Esophagus squamous epithelium (tissue), 4 donors: ENCODE measurements at regions not wholly inside any gene's neighbourhood (a gene's known extent, or its start where the extent isn't known, plus 50 kb on each side); places are given as distances from the start of the nearest gene placed in this dataset.

Experiments used
- POLR2A ChIP-seq, 4 donors: fragments of 450-650 bp; IDR thresholded peaks; one replicate each; pipeline ENCODE4 v1.6.1; 2017; ENCODE audit warnings: antibody characterized with exemption in 4 of 4, mild to moderate bottlenecking in 4 of 4, moderate library complexity in 3 of 4
- TF ChIP-seq, protein P1 (sequence below), 6 experiments: fragments of 450-650 bp in 4 of 6; fragments of 200-600 bp in 2 of 6; sonication (generic) in 2 of 6; IDR thresholded peaks; one replicate each; pipeline ENCODE4 v1.5.1; 2016 to 2019; ENCODE audit warnings: antibody characterized with exemption in 6 of 6, mild to moderate bottlenecking in 4 of 6, moderate library complexity in 4 of 6

DNA sequence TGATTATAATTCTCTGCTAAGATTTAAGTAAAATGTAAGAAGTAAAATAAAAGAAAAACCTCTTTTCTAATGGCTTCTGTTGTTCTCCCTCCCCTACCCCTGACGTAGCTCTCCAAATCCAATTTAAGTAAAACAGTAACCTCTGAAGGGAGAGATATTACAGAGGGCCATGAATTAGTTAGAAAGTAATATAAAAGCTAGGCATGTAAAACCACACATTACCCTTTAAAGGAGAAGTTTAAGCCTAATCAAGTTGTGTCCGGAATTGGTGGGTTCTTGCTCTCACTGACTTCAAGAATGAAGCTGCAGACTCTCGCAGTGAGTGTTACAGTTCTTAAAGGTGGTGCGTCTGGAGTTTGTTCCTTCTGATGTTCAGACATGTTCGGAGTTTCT, 116.9 kb upstream of the SCN7A start:
- TF ChIP-seq, protein P1, sequence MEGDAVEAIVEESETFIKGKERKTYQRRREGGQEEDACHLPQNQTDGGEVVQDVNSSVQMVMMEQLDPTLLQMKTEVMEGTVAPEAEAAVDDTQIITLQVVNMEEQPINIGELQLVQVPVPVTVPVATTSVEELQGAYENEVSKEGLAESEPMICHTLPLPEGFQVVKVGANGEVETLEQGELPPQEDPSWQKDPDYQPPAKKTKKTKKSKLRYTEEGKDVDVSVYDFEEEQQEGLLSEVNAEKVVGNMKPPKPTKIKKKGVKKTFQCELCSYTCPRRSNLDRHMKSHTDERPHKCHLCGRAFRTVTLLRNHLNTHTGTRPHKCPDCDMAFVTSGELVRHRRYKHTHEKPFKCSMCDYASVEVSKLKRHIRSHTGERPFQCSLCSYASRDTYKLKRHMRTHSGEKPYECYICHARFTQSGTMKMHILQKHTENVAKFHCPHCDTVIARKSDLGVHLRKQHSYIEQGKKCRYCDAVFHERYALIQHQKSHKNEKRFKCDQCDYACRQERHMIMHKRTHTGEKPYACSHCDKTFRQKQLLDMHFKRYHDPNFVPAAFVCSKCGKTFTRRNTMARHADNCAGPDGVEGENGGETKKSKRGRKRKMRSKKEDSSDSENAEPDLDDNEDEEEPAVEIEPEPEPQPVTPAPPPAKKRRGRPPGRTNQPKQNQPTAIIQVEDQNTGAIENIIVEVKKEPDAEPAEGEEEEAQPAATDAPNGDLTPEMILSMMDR (IDR thresholded peaks at IDR 0.05) = no peak
- no peak for TF ChIP-seq POLR2A (IDR thresholded peaks at IDR 0.05)
